H1 (cell line): ENCODE measurements at regions not wholly inside any gene's neighbourhood (a gene's known extent, or its start where the extent isn't known, plus 50 kb on each side); places are given as distances from the start of the nearest gene placed in this dataset.

ENCODE experiments used
- KDM5A ChIP-seq: fragments of 200-600 bp; IDR thresholded peaks from 2 replicates; pipeline ENCODE4 v1.7.1; 2012; ENCODE audit warnings: mild to moderate bottlenecking, low read length, inconsistent platforms, mixed read lengths
- NANOG ChIP-seq: IDR thresholded peaks from 2 replicates; pipeline ENCODE4 v1.6.1; 2011; ENCODE audit warnings: low read length, low read depth, mild to moderate bottlenecking, inconsistent platforms; ENCODE audit not compliant: insufficient read depth, poor library complexity, severe bottlenecking
- POLR2A ChIP-seq, 2 experiments: IDR thresholded peaks; 1 replicate in 1 of 2; 2 replicates in 1 of 2; pipeline ENCODE4 v1.6.1; 2011; ENCODE audit warnings: low read depth in 2 of 2, low read length in 2 of 2, mild to moderate bottlenecking in 2 of 2; ENCODE audit errors: control extremely low read depth in 1 of 2
- POU5F1 ChIP-seq: IDR thresholded peaks from 2 replicates; pipeline ENCODE4 v1.6.1; 2011; ENCODE audit warnings: low read depth, mild to moderate bottlenecking, low read length, moderate library complexity
- RXRA ChIP-seq: IDR thresholded peaks from 2 replicates; pipeline ENCODE4 v1.6.1; 2011; ENCODE audit warnings: low read depth, mild to moderate bottlenecking, low read length, moderate library complexity; ENCODE audit not compliant: insufficient read depth
- TAF1 ChIP-seq: IDR thresholded peaks from 2 replicates; pipeline ENCODE4 v1.6.1; 2011; ENCODE audit warnings: mild to moderate bottlenecking, low read depth, low read length
- TF ChIP-seq, protein P1 (sequence below), 3 experiments: IDR thresholded peaks; 1 replicate in 2 of 3; 2 replicates in 1 of 3; pipeline versions ENCODE4 v1.5.1 to v1.6.1; 2011; ENCODE audit warnings: low read length in 3 of 3, mild to moderate bottlenecking in 3 of 3, inconsistent platforms in 2 of 3, low read depth in 1 of 3, moderate library complexity in 1 of 3; ENCODE audit not compliant: insufficient read depth in 1 of 3; ENCODE audit errors: control extremely low read depth in 1 of 3
- TF ChIP-seq, protein P2 (sequence below): IDR thresholded peaks from 2 replicates; pipeline ENCODE4 v1.6.1; 2011; ENCODE audit warnings: low read depth, mild to moderate bottlenecking, low read length; ENCODE audit not compliant: insufficient read depth

DNA sequence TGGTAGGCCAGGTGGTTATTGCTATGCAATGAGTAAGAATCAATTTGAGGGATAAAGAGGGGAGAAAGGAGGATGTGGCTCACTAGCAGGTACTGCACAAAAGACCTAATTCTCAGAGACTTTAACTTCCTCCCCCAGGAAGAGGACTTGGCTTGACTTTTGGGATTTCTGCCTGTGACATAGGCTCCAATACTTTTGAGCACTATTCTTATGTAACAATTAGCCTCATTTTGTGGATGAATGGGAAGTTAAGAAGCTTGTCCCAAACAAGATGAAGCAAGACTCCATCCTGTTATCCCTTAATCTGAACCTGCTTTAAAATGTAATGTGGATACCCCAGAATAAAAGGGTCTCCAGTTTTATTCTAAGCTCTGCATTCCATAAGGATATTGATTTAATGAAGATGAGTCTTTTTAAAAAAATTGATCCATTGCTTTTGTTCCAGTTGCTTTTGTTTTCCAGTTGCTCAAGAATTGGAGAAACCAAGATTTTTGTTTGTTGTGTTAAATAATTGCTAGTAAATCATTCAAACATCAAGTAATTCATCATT, 218.5 kb downstream of the SNX13 start:
- no peak for TF ChIP-seq POLR2A (IDR thresholded peaks at IDR 0.05; ENCODE audit: control extremely low read depth in 1 of 2, low read depth in 2 of 2, low read length in 2 of 2)
- TF ChIP-seq, protein P1, sequence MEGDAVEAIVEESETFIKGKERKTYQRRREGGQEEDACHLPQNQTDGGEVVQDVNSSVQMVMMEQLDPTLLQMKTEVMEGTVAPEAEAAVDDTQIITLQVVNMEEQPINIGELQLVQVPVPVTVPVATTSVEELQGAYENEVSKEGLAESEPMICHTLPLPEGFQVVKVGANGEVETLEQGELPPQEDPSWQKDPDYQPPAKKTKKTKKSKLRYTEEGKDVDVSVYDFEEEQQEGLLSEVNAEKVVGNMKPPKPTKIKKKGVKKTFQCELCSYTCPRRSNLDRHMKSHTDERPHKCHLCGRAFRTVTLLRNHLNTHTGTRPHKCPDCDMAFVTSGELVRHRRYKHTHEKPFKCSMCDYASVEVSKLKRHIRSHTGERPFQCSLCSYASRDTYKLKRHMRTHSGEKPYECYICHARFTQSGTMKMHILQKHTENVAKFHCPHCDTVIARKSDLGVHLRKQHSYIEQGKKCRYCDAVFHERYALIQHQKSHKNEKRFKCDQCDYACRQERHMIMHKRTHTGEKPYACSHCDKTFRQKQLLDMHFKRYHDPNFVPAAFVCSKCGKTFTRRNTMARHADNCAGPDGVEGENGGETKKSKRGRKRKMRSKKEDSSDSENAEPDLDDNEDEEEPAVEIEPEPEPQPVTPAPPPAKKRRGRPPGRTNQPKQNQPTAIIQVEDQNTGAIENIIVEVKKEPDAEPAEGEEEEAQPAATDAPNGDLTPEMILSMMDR (IDR thresholded peaks at IDR 0.05; ENCODE audit: control extremely low read depth in 1 of 3, insufficient read depth in 1 of 3, low read depth in 1 of 3, low read length in 3 of 3) = no peak
- TF ChIP-seq NANOG = no peak
- TF ChIP-seq RXRA = no peak
- no peak for TF ChIP-seq TAF1
- TF ChIP-seq, protein P2, sequence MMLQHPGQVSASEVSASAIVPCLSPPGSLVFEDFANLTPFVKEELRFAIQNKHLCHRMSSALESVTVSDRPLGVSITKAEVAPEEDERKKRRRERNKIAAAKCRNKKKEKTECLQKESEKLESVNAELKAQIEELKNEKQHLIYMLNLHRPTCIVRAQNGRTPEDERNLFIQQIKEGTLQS = no peak
- TF ChIP-seq POU5F1 = no peak
- no peak for TF ChIP-seq KDM5A
